ENCODE measurements at regions not wholly inside any gene's neighbourhood (a gene's known extent, or its start where the extent isn't known, plus 50 kb on each side); places are given as distances from the start of the nearest gene placed in this dataset.

DNA sequence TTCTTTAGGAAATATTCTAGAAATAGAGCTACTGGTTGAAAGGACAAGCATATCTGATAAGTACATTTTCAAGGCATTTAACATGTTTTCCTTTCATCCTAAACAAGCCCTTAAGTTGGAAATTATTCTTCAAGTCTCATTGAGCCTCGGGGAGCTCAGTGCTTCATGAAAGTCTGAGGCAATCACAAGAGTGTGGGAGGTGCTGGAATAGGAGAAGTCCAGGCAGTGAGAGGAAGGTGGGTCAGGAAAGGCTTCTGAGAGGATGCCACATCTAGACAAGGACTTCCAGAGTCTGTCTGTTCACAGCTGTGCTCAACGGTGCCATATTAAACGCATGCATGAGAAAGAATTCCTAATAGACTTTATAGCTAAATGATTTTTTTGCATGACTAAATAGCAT lies 69.8 kb downstream of the CD83 start:
- ATAC-seq = no peak
- intact Hi-C loops (cut with DNase I) = no loop called here
- WGBS, 3 donors = 50 to 64% (median 59%) methylated on average over 3 of the region's 3 CpGs
- no peak overlapping the region for H3K27ac ChIP-seq
- no peaks in the 10 kb centered on the region for H3K27me3 ChIP-seq (ENCODE audit: insufficient read depth in 3 of 3, low read length in 2 of 3)
- no peaks in the 10 kb centered on the region for H3K4me1 ChIP-seq
- no peaks in the 10 kb centered on the region for H3K9me3 ChIP-seq
- H3K36me3 ChIP-seq (ENCODE audit: insufficient read depth in 1 of 2, low read depth in 1 of 2) = no peaks in the 10 kb centered on the region
- no peak for DNase-seq
- TF ChIP-seq CTCF (IDR thresholded peaks at IDR 0.05) = no peak
- H3K4me3 ChIP-seq = no peak overlapping the region

DNA sequence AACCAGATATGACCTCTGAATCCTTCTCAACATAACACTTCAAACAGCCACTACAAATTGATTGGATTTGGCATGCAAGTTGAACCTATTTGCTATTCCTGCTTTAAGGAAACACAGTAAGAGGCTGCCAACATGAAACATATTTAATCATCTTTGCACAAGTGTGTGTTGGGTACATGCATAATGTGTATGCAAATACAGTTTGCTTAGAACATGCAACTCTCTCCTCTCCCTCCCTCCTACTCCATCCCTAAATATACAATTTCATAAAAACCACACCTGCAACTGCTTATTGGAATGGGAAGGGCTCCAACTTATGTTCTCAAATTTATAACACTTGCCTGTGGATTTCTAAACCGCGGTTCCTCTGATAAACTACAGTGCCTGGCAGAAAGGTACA lies 71.5 kb downstream of the CD83 start:
- H3K4me3 ChIP-seq = no peak overlapping the region
- intact Hi-C loops (cut with DNase I) = no loop called here
- no peak for TF ChIP-seq CTCF (IDR thresholded peaks at IDR 0.05)
- 86 to 93% (median 87%) methylated on average over 2 of the region's 2 CpGs for WGBS, 3 donors
- ATAC-seq (no peak), DNase-seq (no peak)
- H3K4me1 ChIP-seq = no peaks in the 10 kb centered on the region
- no peak overlapping the region for H3K27ac ChIP-seq
- no peaks in the 10 kb centered on the region for H3K36me3 ChIP-seq (ENCODE audit: insufficient read depth in 1 of 2, low read depth in 1 of 2)
- H3K27me3 ChIP-seq (ENCODE audit: insufficient read depth in 3 of 3, low read length in 2 of 3) = no peaks in the 10 kb centered on the region
- no peaks in the 10 kb centered on the region for H3K9me3 ChIP-seq

- Histone ChIP-seq H3K36me3 (ENCODE audit: insufficient read depth in 1 of 2, low read depth in 1 of 2) (no peaks in the 10 kb centered on the region), H3K27me3 (ENCODE audit: insufficient read depth in 3 of 3, low read length in 2 of 3) (no peaks in the 10 kb centered on the region), H3K4me1 (no peaks in the 10 kb centered on the region), H3K4me3 (no peak overlapping the region), H3K9me3 (no peaks in the 10 kb centered on the region), H3K27ac (no peak overlapping the region)
- no peak for ATAC-seq
- no peak for TF ChIP-seq CTCF (IDR thresholded peaks at IDR 0.05)
- no peak for DNase-seq
- intact Hi-C loops (cut with DNase I) = no loop called here
- 68 to 77% (median 75%) methylated on average over 6 of the region's 6 CpGs for WGBS, 3 donors
These were observed 72.8 kb downstream of the CD83 start for GRCh38 chr6:14190191-14190928.

- no peak for DNase-seq
- H3K9me3 ChIP-seq = no peaks in the 10 kb centered on the region
- H3K27me3 ChIP-seq (ENCODE audit: insufficient read depth in 3 of 3, low read length in 2 of 3) = no peaks in the 10 kb centered on the region
- ATAC-seq = no peak
- no peaks in the 10 kb centered on the region for H3K4me1 ChIP-seq
- intact Hi-C loops (cut with DNase I) = no loop called here
- WGBS, 3 donors = 81 to 89% (median 86%) methylated on average over 6 of the region's 6 CpGs
- H3K4me3 ChIP-seq = no peak overlapping the region
- H3K27ac ChIP-seq = no peak overlapping the region
- no peak for TF ChIP-seq CTCF (IDR thresholded peaks at IDR 0.05)
- no peaks in the 10 kb centered on the region for H3K36me3 ChIP-seq (ENCODE audit: insufficient read depth in 1 of 2, low read depth in 1 of 2)
These were observed 73.3 kb downstream of the CD83 start for GRCh38 chr6:14190929-14191224.

GRCh38 chr6:14191761-14192160 lies 74.2 kb downstream of the CD83 start:
- Histone ChIP-seq H3K27ac (no peak overlapping the region), H3K27me3 (ENCODE audit: insufficient read depth in 3 of 3, low read length in 2 of 3) (no peaks in the 10 kb centered on the region), H3K9me3 (no peaks in the 10 kb centered on the region), H3K4me3 (no peak overlapping the region), H3K4me1 (no peaks in the 10 kb centered on the region), H3K36me3 (ENCODE audit: insufficient read depth in 1 of 2, low read depth in 1 of 2) (no peaks in the 10 kb centered on the region)
- ATAC-seq (no peak), DNase-seq (no peak)
- 69 to 77% (median 75%) methylated on average over 3 of the region's 3 CpGs for WGBS, 3 donors
- no peak for TF ChIP-seq CTCF (IDR thresholded peaks at IDR 0.05)
- intact Hi-C loops (cut with DNase I) = no loop called here
